T-cell (primary cell): ENCODE measurements at regions not wholly inside any gene's neighbourhood (a gene's known extent, or its start where the extent isn't known, plus 50 kb on each side); places are given as distances from the start of the nearest gene placed in this dataset.

ENCODE experiments used
- ATAC-seq, 4 experiments: fragments of 200-7000 bp in 3 of 4; fragments of 150-1000 bp in 1 of 4; cut with Tn5 transposase; replicated peaks in 1 of 4; 1 replicate in 3 of 4; 2 replicates in 1 of 4; pipeline ENCODE4 v1.10.0; 2021; ENCODE audit warnings: moderate library complexity in 3 of 4, mild to moderate bottlenecking in 2 of 4, moderate number of reproducible peaks in 1 of 4
- CTCF ChIA-PET, 2 donors: fragments of 300-600 bp; sonication (Branson Sonifier 250); formaldehyde crosslinking; loops; one replicate each; lab custom pipeline; 2022; ENCODE audit warnings: antibody characterized with exemption in 2 of 2; lab: Charles Lee
- POLR2A ChIA-PET, 2 donors: fragments of 300-600 bp; sonication (Branson Sonifier 250); formaldehyde crosslinking; loops; one replicate each; lab custom pipeline; 2022; ENCODE audit warnings: antibody characterized with exemption in 2 of 2; lab: Charles Lee
- DNase-seq, 35 experiments: peaks; one replicate each; pipeline versions ENCODE4 v3.0.0 to v3.0.0-alpha.2; 2013 to 2023
- H3K27ac ChIP-seq: one replicate; pipeline ENCODE4 v1.5.1; 2013; ENCODE audit warnings: low read length
- H3K27me3 ChIP-seq, 2 experiments: replicated peaks in 1 of 2; 1 replicate in 1 of 2; 2 replicates in 1 of 2; pipeline versions ENCODE4 v1.6.1 to v1.7.0; 2013; ENCODE audit warnings: low read length in 1 of 2, mixed read lengths in 1 of 2; ENCODE audit not compliant: control insufficient read depth in 2 of 2, insufficient read depth in 2 of 2; ENCODE audit errors: extremely low read depth in 1 of 2
- H3K36me3 ChIP-seq, 2 donors: 1 replicate in 1 of 2; 2 replicates in 1 of 2; pipeline versions ENCODE4 v1.6.1 to v1.7.0; 2013; ENCODE audit warnings: low read length in 1 of 2; ENCODE audit not compliant: control insufficient read depth in 2 of 2, insufficient read depth in 1 of 2; ENCODE audit errors: extremely low read depth in 1 of 2
- H3K4me1 ChIP-seq, 2 experiments: 1 replicate in 1 of 2; 2 replicates in 1 of 2; pipeline versions ENCODE4 v1.6.1 to v1.7.0; 2013; ENCODE audit warnings: low read length in 2 of 2, mixed read lengths in 1 of 2; ENCODE audit not compliant: insufficient read depth in 2 of 2, control insufficient read depth in 1 of 2; ENCODE audit errors: extremely low read depth in 1 of 2
- H3K4me3 ChIP-seq, 2 donors: 1 replicate in 1 of 2; 2 replicates in 1 of 2; pipeline versions ENCODE4 v1.5.1 to v1.7.0; 2013; ENCODE audit warnings: mild to moderate bottlenecking in 2 of 2, low read length in 1 of 2, moderate library complexity in 1 of 2; ENCODE audit not compliant: control insufficient read depth in 1 of 2; ENCODE audit errors: extremely low read depth in 1 of 2
- H3K9me3 ChIP-seq: 2 replicates; pipeline ENCODE4 v1.7.0; 2013
- H3K27ac Mint-ChIP-seq, 2 donors: one replicate each; pipeline ENCODE4 v1.8.0; 2020 to 2021; ENCODE audit warnings: mild to moderate bottlenecking in 2 of 2, mixed read lengths in 2 of 2
- H3K27me3 Mint-ChIP-seq, 2 donors: one replicate each; pipeline ENCODE4 v1.8.0; 2021 to 2022; ENCODE audit warnings: mixed read lengths in 2 of 2
- H3K36me3 Mint-ChIP-seq: one replicate; pipeline ENCODE4 v1.8.0; 2021; ENCODE audit warnings: mixed read lengths
- H3K4me1 Mint-ChIP-seq, 3 donors: one replicate each; pipeline ENCODE4 v1.8.0; 2020 to 2022; ENCODE audit warnings: mixed read lengths in 3 of 3, mild to moderate bottlenecking in 1 of 3
- H3K4me3 Mint-ChIP-seq, 3 donors: one replicate each; pipeline ENCODE4 v1.8.0; 2020 to 2022; ENCODE audit warnings: mild to moderate bottlenecking in 3 of 3, mixed read lengths in 3 of 3, moderate library complexity in 3 of 3
- H3K9me3 Mint-ChIP-seq, 3 donors: one replicate each; pipeline ENCODE4 v1.8.0; 2020 to 2022; ENCODE audit warnings: mixed read lengths in 3 of 3
- WGBS: methylation state at CpG from one replicate; pipeline ENCODE4 v1.1.5; 2013; ENCODE audit warnings: missing lambda C conversion rate; ENCODE audit not compliant: insufficient coverage; 5-methylcytosine and 5-hydroxymethylcytosine counted together

- no peak for ATAC-seq
- H3K36me3 Mint-ChIP-seq: no peaks in the 10 kb centered on the region
- no CpG with 5 or more reads among the region's 1 CpG for WGBS
- Histone ChIP-seq H3K9me3 (no peaks in the 10 kb centered on the region), H3K36me3 (no peaks in the 10 kb centered on the region), H3K27ac (no peak overlapping the region), H3K4me3 (no peak overlapping the region), H3K27me3 (no peaks in the 10 kb centered on the region), H3K4me1 (no peaks in the 10 kb centered on the region)
- no peak overlapping the region for H3K4me3 Mint-ChIP-seq
- DNase-seq: no peak
- ChIA-PET CTCF (no interaction called here), POLR2A (no interaction called here)
- no peak overlapping the region for H3K27ac Mint-ChIP-seq
- H3K4me1 Mint-ChIP-seq: no peaks in the 10 kb centered on the region
- peaks cover 0 to 6% (median 0%) of the 10 kb centered on the region in 3 donors for H3K9me3 Mint-ChIP-seq
- peaks cover 6 to 13% of the 10 kb centered on the region in 2 donors for H3K27me3 Mint-ChIP-seq
Observed at GRCh38 chr4:16322183-16322582, 95.9 kb upstream of the TAPT1 start.

GRCh38 chr4:16315456-16315855 is 89.2 kb upstream of the TAPT1 start:
- WGBS: 96% methylated on average over 8 of the region's 8 CpGs

GRCh38 chr4:16310606-16311005 is 84.3 kb upstream of the TAPT1 start:
- CTCF ChIA-PET: interaction anchor here in 1 of 2 donors (1.0 kb wide), 1 partner anchor 18 kb away, joined by 3 read pairs; no protein-coding TSS in a partner anchor
- H3K36me3 Mint-ChIP-seq: no peaks in the 10 kb centered on the region
- no peak overlapping the region for H3K4me3 ChIP-seq
- ATAC-seq: no peak
- H3K27me3 ChIP-seq: peaks cover 0 to 4% of the 10 kb centered on the region in 2 experiments
- H3K27me3 Mint-ChIP-seq: peaks cover 0 to 6% of the 10 kb centered on the region in 2 donors
- H3K4me1 Mint-ChIP-seq: no peaks in the 10 kb centered on the region
- H3K9me3 ChIP-seq: no peaks in the 10 kb centered on the region
- no peak for DNase-seq
- H3K27ac ChIP-seq: no peak overlapping the region
- POLR2A ChIA-PET: no interaction called here
- no peak overlapping the region for H3K27ac Mint-ChIP-seq
- H3K4me3 Mint-ChIP-seq: no peak overlapping the region
- H3K4me1 ChIP-seq: no peaks in the 10 kb centered on the region
- no peaks in the 10 kb centered on the region for H3K36me3 ChIP-seq
- no peaks in the 10 kb centered on the region for H3K9me3 Mint-ChIP-seq
- WGBS: 76% methylated on average over 2 of the region's 3 CpGs

More at GRCh38 chr4:16315456-16315855, 89.2 kb upstream of the TAPT1 start:
- DNase-seq (no peak), ATAC-seq (no peak)
- Histone ChIP-seq H3K36me3 (no peaks in the 10 kb centered on the region), H3K4me1 (no peaks in the 10 kb centered on the region), H3K27ac (no peak overlapping the region), H3K4me3 (no peak overlapping the region), H3K27me3 (no peaks in the 10 kb centered on the region), H3K9me3 (no peaks in the 10 kb centered on the region)
- Mint-ChIP-seq H3K4me1 (no peaks in the 10 kb centered on the region), H3K27me3 (no peaks in the 10 kb centered on the region), H3K4me3 (no peak overlapping the region), H3K27ac (no peak overlapping the region), H3K9me3 (no peaks in the 10 kb centered on the region), H3K36me3 (no peaks in the 10 kb centered on the region)
- CTCF ChIA-PET: no interaction called here
- POLR2A ChIA-PET: no interaction called here

- DNase-seq: no peak
- POLR2A ChIA-PET: no interaction called here
- no peak for ATAC-seq
- H3K27me3 Mint-ChIP-seq: peaks cover 0 to 14% of the 10 kb centered on the region in 2 donors
- no CpG with 5 or more reads among the region's 3 CpGs for WGBS
- H3K27ac ChIP-seq: no peak overlapping the region
- no peaks in the 10 kb centered on the region for H3K4me1 ChIP-seq
- H3K4me3 Mint-ChIP-seq: no peak overlapping the region
- no peak overlapping the region for H3K4me3 ChIP-seq
- no peaks in the 10 kb centered on the region for H3K36me3 Mint-ChIP-seq
- H3K36me3 ChIP-seq: no peaks in the 10 kb centered on the region
- H3K9me3 Mint-ChIP-seq: peaks cover 0 to under 1% (median 0%) of the 10 kb centered on the region in 3 donors
- CTCF ChIA-PET: interaction anchor here in 1 of 2 donors (0.6 kb wide), 1 partner anchor 1266 kb away, joined by 3 read pairs; no protein-coding TSS in a partner anchor
- peaks cover 0 to 4% of the 10 kb centered on the region in 2 experiments for H3K27me3 ChIP-seq
- H3K27ac Mint-ChIP-seq: no peak overlapping the region
- H3K9me3 ChIP-seq: no peaks in the 10 kb centered on the region
- no peaks in the 10 kb centered on the region for H3K4me1 Mint-ChIP-seq
Observed at GRCh38 chr4:16302648-16303047, 76.4 kb upstream of the TAPT1 start.

GRCh38 chr4:16297003-16297402 is 70.7 kb upstream of the TAPT1 start:
- H3K4me1 Mint-ChIP-seq: no peaks in the 10 kb centered on the region
- peaks cover 0 to 4% (median 0%) of the 10 kb centered on the region in 3 donors for H3K9me3 Mint-ChIP-seq
- ATAC-seq (no peak), DNase-seq (no peak)
- no peak overlapping the region for H3K27ac Mint-ChIP-seq
- H3K27me3 Mint-ChIP-seq: peaks cover 2 to 8% of the 10 kb centered on the region in 2 donors
- ChIA-PET POLR2A (no interaction called here), CTCF (no interaction called here)
- WGBS: no CpG with 5 or more reads among the region's 1 CpG
- H3K36me3 Mint-ChIP-seq: no peaks in the 10 kb centered on the region
- no peak overlapping the region for H3K4me3 Mint-ChIP-seq
- no peak overlapping the region for H3K4me3 ChIP-seq
- no peaks in the 10 kb centered on the region for H3K36me3 ChIP-seq
- no peaks in the 10 kb centered on the region for H3K27me3 ChIP-seq
- H3K27ac ChIP-seq: no peak overlapping the region
- no peaks in the 10 kb centered on the region for H3K4me1 ChIP-seq
- no peaks in the 10 kb centered on the region for H3K9me3 ChIP-seq

- H3K36me3 ChIP-seq: no peaks in the 10 kb centered on the region
- DNase-seq (no peak), ATAC-seq (no peak)
- Mint-ChIP-seq H3K36me3 (no peaks in the 10 kb centered on the region), H3K9me3 (peaks cover 0 to 4% (median 0%) of the 10 kb centered on the region in 3 donors), H3K4me1 (peaks cover 4 to 6% (median 5%) of the 10 kb centered on the region in 3 donors), H3K27ac (no peak overlapping the region), H3K4me3 (no peak overlapping the region), H3K27me3 (peaks cover 4 to 15% of the 10 kb centered on the region in 2 donors)
- no CpG with 5 or more reads among the region's 1 CpG for WGBS
- no peak overlapping the region for H3K4me3 ChIP-seq
- H3K9me3 ChIP-seq: no peaks in the 10 kb centered on the region
- H3K27ac ChIP-seq: no peak overlapping the region
- ChIA-PET POLR2A (no interaction called here), CTCF (no interaction called here)
- no peaks in the 10 kb centered on the region for H3K27me3 ChIP-seq
- H3K4me1 ChIP-seq: no peaks in the 10 kb centered on the region
Observed at GRCh38 chr4:16294455-16294854, 68.2 kb upstream of the TAPT1 start.
